Large intestine (tissue), 3 donors: ENCODE measurements at regions not wholly inside any gene's neighbourhood (a gene's known extent, or its start where the extent isn't known, plus 50 kb on each side); places are given as distances from the start of the nearest gene placed in this dataset.
"Not testable (repeated sequence)": the region's sequence is repeated elsewhere in the genome, so short reads cannot be mapped to it uniquely, and the experiment has no call there.

Source experiments
- DNase-seq, 2 donors: peaks; one replicate each; pipeline versions ENCODE4 v3.0.0 to v3.0.0-alpha.2; 2013
- H3K27ac ChIP-seq: one replicate; pipeline ENCODE4 v1.5.1; 2013; ENCODE audit warnings: low read length
- H3K27me3 ChIP-seq: 2 replicates; pipeline ENCODE4 v1.6.1; 2013; ENCODE audit warnings: low read length; ENCODE audit not compliant: control insufficient read depth, insufficient read depth
- H3K36me3 ChIP-seq: 2 replicates; pipeline ENCODE4 v1.6.1; 2013; ENCODE audit warnings: low read length; ENCODE audit not compliant: control insufficient read depth, insufficient read depth
- H3K4me1 ChIP-seq: one replicate; pipeline ENCODE4 v1.6.1; 2013; ENCODE audit warnings: low read length; ENCODE audit not compliant: control insufficient read depth, insufficient read depth
- H3K4me3 ChIP-seq: one replicate; pipeline ENCODE4 v1.5.1; 2013; ENCODE audit warnings: low read length
- H3K9me3 ChIP-seq: one replicate; pipeline ENCODE4 v1.6.1; 2013; ENCODE audit warnings: mild to moderate bottlenecking, low read depth, low read length, moderate library complexity; ENCODE audit not compliant: control insufficient read depth
- WGBS: methylation state at CpG from one replicate; pipeline ENCODE4 v1.1.5; 2013; ENCODE audit warnings: low lambda C conversion rate; ENCODE audit not compliant: insufficient coverage; 5-methylcytosine and 5-hydroxymethylcytosine counted together

- WGBS = no CpG with 5 or more reads among the region's 10 CpGs
- H3K27ac ChIP-seq = no peak overlapping the region
- H3K4me3 ChIP-seq = no peak overlapping the region
- H3K4me1 ChIP-seq = no peaks in the 10 kb centered on the region
- H3K9me3 ChIP-seq = no peaks in the 10 kb centered on the region
- H3K27me3 ChIP-seq = no peaks in the 10 kb centered on the region
- no peak for DNase-seq
- no peaks in the 10 kb centered on the region for H3K36me3 ChIP-seq
These were observed 590.6 kb downstream of the MATN1 start for GRCh38 chr1:30132602-30133286.

- WGBS = no CpG with 5 or more reads among the region's 2 CpGs
- not testable (repeated sequence) for H3K4me3 ChIP-seq, H3K27ac ChIP-seq, H3K36me3 ChIP-seq, H3K27me3 ChIP-seq, H3K9me3 ChIP-seq, H3K4me1 ChIP-seq, DNase-seq
These were observed 592.8 kb downstream of the MATN1 start for GRCh38 chr1:30130566-30130965.

GRCh38 chr1:30130099-30130498, 593.3 kb downstream of the MATN1 start:
- Histone ChIP-seq H3K9me3 (no peaks in the 10 kb centered on the region), H3K36me3 (no peaks in the 10 kb centered on the region), H3K27me3 (no peaks in the 10 kb centered on the region), H3K27ac (no peak overlapping the region), H3K4me1 (no peaks in the 10 kb centered on the region), H3K4me3 (no peak overlapping the region)
- whole genome bisulfite sequencing = no CpG with 5 or more reads among the region's 4 CpGs
- DNase-seq = no peak

GRCh38 chr1:30129421-30130055, 593.8 kb downstream of the MATN1 start:
- DNase-seq = no peak

GRCh38 chr1:30129001-30129408, 594.4 kb downstream of the MATN1 start:
- WGBS = 24% methylated on average over 3 of the region's 7 CpGs

More at GRCh38 chr1:30129421-30130055, 593.8 kb downstream of the MATN1 start:
- no peaks in the 10 kb centered on the region for H3K36me3 ChIP-seq
- H3K27me3 ChIP-seq = peaks cover 2% of the 10 kb centered on the region
- H3K4me3 ChIP-seq = no peak overlapping the region
- H3K9me3 ChIP-seq = no peaks in the 10 kb centered on the region
- no peaks in the 10 kb centered on the region for H3K4me1 ChIP-seq
- no peak overlapping the region for H3K27ac ChIP-seq
- no CpG with 5 or more reads among the region's 11 CpGs for whole genome bisulfite sequencing

GRCh38 chr1:30126848-30127247, 596.5 kb downstream of the MATN1 start:
- Histone ChIP-seq H3K27me3 (peaks cover 2% of the 10 kb centered on the region), H3K4me3 (no peak overlapping the region), H3K36me3 (no peaks in the 10 kb centered on the region), H3K9me3 (no peaks in the 10 kb centered on the region), H3K27ac (no peak overlapping the region), H3K4me1 (no peaks in the 10 kb centered on the region)
- no CpG with 5 or more reads among the region's 2 CpGs for WGBS
- no peak for DNase-seq

More at GRCh38 chr1:30129001-30129408, 594.4 kb downstream of the MATN1 start:
- H3K27me3 ChIP-seq = peaks cover 2% of the 10 kb centered on the region
- H3K4me3 ChIP-seq = no peak overlapping the region
- no peak for DNase-seq
- H3K36me3 ChIP-seq = no peaks in the 10 kb centered on the region
- H3K27ac ChIP-seq = no peak overlapping the region
- no peaks in the 10 kb centered on the region for H3K9me3 ChIP-seq
- H3K4me1 ChIP-seq = no peaks in the 10 kb centered on the region

- no peaks in the 10 kb centered on the region for H3K9me3 ChIP-seq
- no peaks in the 10 kb centered on the region for H3K4me1 ChIP-seq
- no peak overlapping the region for H3K27ac ChIP-seq
- peaks cover 2% of the 10 kb centered on the region for H3K27me3 ChIP-seq
- H3K4me3 ChIP-seq = no peak overlapping the region
- no peaks in the 10 kb centered on the region for H3K36me3 ChIP-seq
- no peak for DNase-seq
- no CpG with 5 or more reads among the region's 3 CpGs for WGBS
These were observed 597.6 kb downstream of the MATN1 start for GRCh38 chr1:30125821-30126170.

- Histone ChIP-seq H3K4me3 (no peak overlapping the region), H3K36me3 (no peaks in the 10 kb centered on the region), H3K4me1 (no peaks in the 10 kb centered on the region), H3K27me3 (peaks cover 2% of the 10 kb centered on the region), H3K27ac (no peak overlapping the region), H3K9me3 (no peaks in the 10 kb centered on the region)
- no CpG with 5 or more reads among the region's 8 CpGs for WGBS
- DNase-seq = no peak
These were observed 598.2 kb downstream of the MATN1 start for GRCh38 chr1:30125021-30125820.

GRCh38 chr1:30123896-30124295, 599.5 kb downstream of the MATN1 start:
- Histone ChIP-seq H3K4me1 (no peaks in the 10 kb centered on the region), H3K4me3 (no peak overlapping the region), H3K27ac (no peak overlapping the region), H3K36me3 (no peaks in the 10 kb centered on the region), H3K9me3 (no peaks in the 10 kb centered on the region), H3K27me3 (peaks cover 2% of the 10 kb centered on the region)
- WGBS = no CpG with 5 or more reads among the region's 4 CpGs
- DNase-seq = no peak

GRCh38 chr1:30123036-30123435, 600.3 kb downstream of the MATN1 start:
- no peak for DNase-seq
- H3K27me3 ChIP-seq = peaks cover 2% of the 10 kb centered on the region
- H3K36me3 ChIP-seq = no peaks in the 10 kb centered on the region
- H3K9me3 ChIP-seq = no peaks in the 10 kb centered on the region
- no peak overlapping the region for H3K4me3 ChIP-seq
- no peak overlapping the region for H3K27ac ChIP-seq
- H3K4me1 ChIP-seq = no peaks in the 10 kb centered on the region
